T-cell (primary cell): ENCODE measurements at regions not wholly inside any gene's neighbourhood (a gene's known extent, or its start where the extent isn't known, plus 50 kb on each side); places are given as distances from the start of the nearest gene placed in this dataset.

Source experiments
- ATAC-seq, 4 experiments: fragments of 200-7000 bp in 3 of 4; fragments of 150-1000 bp in 1 of 4; cut with Tn5 transposase; replicated peaks in 1 of 4; 1 replicate in 3 of 4; 2 replicates in 1 of 4; pipeline ENCODE4 v1.10.0; 2021; ENCODE audit warnings: moderate library complexity in 3 of 4, mild to moderate bottlenecking in 2 of 4, moderate number of reproducible peaks in 1 of 4
- CTCF ChIA-PET, 2 donors: fragments of 300-600 bp; sonication (Branson Sonifier 250); formaldehyde crosslinking; loops; one replicate each; lab custom pipeline; 2022; ENCODE audit warnings: antibody characterized with exemption in 2 of 2; lab: Charles Lee
- POLR2A ChIA-PET, 2 donors: fragments of 300-600 bp; sonication (Branson Sonifier 250); formaldehyde crosslinking; loops; one replicate each; lab custom pipeline; 2022; ENCODE audit warnings: antibody characterized with exemption in 2 of 2; lab: Charles Lee
- DNase-seq, 35 experiments: peaks; one replicate each; pipeline versions ENCODE4 v3.0.0 to v3.0.0-alpha.2; 2013 to 2023
- H3K27ac ChIP-seq: one replicate; pipeline ENCODE4 v1.5.1; 2013; ENCODE audit warnings: low read length
- H3K27me3 ChIP-seq, 2 experiments: replicated peaks in 1 of 2; 1 replicate in 1 of 2; 2 replicates in 1 of 2; pipeline versions ENCODE4 v1.6.1 to v1.7.0; 2013; ENCODE audit warnings: low read length in 1 of 2, mixed read lengths in 1 of 2; ENCODE audit not compliant: control insufficient read depth in 2 of 2, insufficient read depth in 2 of 2; ENCODE audit errors: extremely low read depth in 1 of 2
- H3K36me3 ChIP-seq, 2 donors: 1 replicate in 1 of 2; 2 replicates in 1 of 2; pipeline versions ENCODE4 v1.6.1 to v1.7.0; 2013; ENCODE audit warnings: low read length in 1 of 2; ENCODE audit not compliant: control insufficient read depth in 2 of 2, insufficient read depth in 1 of 2; ENCODE audit errors: extremely low read depth in 1 of 2
- H3K4me1 ChIP-seq, 2 experiments: 1 replicate in 1 of 2; 2 replicates in 1 of 2; pipeline versions ENCODE4 v1.6.1 to v1.7.0; 2013; ENCODE audit warnings: low read length in 2 of 2, mixed read lengths in 1 of 2; ENCODE audit not compliant: insufficient read depth in 2 of 2, control insufficient read depth in 1 of 2; ENCODE audit errors: extremely low read depth in 1 of 2
- H3K4me3 ChIP-seq, 2 donors: 1 replicate in 1 of 2; 2 replicates in 1 of 2; pipeline versions ENCODE4 v1.5.1 to v1.7.0; 2013; ENCODE audit warnings: mild to moderate bottlenecking in 2 of 2, low read length in 1 of 2, moderate library complexity in 1 of 2; ENCODE audit not compliant: control insufficient read depth in 1 of 2; ENCODE audit errors: extremely low read depth in 1 of 2
- H3K9me3 ChIP-seq: 2 replicates; pipeline ENCODE4 v1.7.0; 2013
- H3K27ac Mint-ChIP-seq, 2 donors: one replicate each; pipeline ENCODE4 v1.8.0; 2020 to 2021; ENCODE audit warnings: mild to moderate bottlenecking in 2 of 2, mixed read lengths in 2 of 2
- H3K27me3 Mint-ChIP-seq, 2 donors: one replicate each; pipeline ENCODE4 v1.8.0; 2021 to 2022; ENCODE audit warnings: mixed read lengths in 2 of 2
- H3K36me3 Mint-ChIP-seq: one replicate; pipeline ENCODE4 v1.8.0; 2021; ENCODE audit warnings: mixed read lengths
- H3K4me1 Mint-ChIP-seq, 3 donors: one replicate each; pipeline ENCODE4 v1.8.0; 2020 to 2022; ENCODE audit warnings: mixed read lengths in 3 of 3, mild to moderate bottlenecking in 1 of 3
- H3K4me3 Mint-ChIP-seq, 3 donors: one replicate each; pipeline ENCODE4 v1.8.0; 2020 to 2022; ENCODE audit warnings: mild to moderate bottlenecking in 3 of 3, mixed read lengths in 3 of 3, moderate library complexity in 3 of 3
- H3K9me3 Mint-ChIP-seq, 3 donors: one replicate each; pipeline ENCODE4 v1.8.0; 2020 to 2022; ENCODE audit warnings: mixed read lengths in 3 of 3
- WGBS: methylation state at CpG from one replicate; pipeline ENCODE4 v1.1.5; 2013; ENCODE audit warnings: missing lambda C conversion rate; ENCODE audit not compliant: insufficient coverage; 5-methylcytosine and 5-hydroxymethylcytosine counted together

GRCh38 chr3:117916839-117917238 lies 1117.8 kb downstream of the IGSF11 start:
- ATAC-seq, result no peak
- WGBS, result no CpG with 5 or more reads among the region's 2 CpGs
- CTCF ChIA-PET, result no interaction called here

DNA sequence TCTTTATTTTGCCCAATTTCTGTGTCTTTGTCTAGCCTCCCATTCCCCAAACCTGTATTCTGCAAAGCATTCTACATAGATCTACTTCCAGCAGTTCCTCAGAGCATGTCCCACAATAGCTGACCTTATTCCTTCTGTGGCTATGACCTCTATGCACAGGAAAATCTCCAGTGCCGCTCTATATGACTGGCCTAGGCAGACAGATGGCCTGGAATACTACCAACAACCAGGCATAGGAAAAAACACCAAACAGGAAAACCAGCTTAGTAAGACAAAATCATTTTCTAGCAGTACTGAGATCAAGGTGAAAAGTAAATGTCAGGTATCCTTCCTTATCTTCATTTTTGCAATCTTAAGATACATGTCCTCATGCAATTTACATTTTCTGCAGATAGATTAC lies 1115.0 kb downstream of the IGSF11 start:
- ChIA-PET CTCF (no interaction called here), POLR2A (no interaction called here)
- Mint-ChIP-seq H3K9me3 (peaks cover 0 to 6% (median 3%) of the 10 kb centered on the region in 3 donors), H3K27ac (no peak overlapping the region), H3K4me3 (no peak overlapping the region), H3K36me3 (no peaks in the 10 kb centered on the region), H3K27me3 (no peaks in the 10 kb centered on the region), H3K4me1 (no peaks in the 10 kb centered on the region)
- Histone ChIP-seq H3K4me3 (no peak overlapping the region), H3K36me3 (no peaks in the 10 kb centered on the region), H3K9me3 (no peaks in the 10 kb centered on the region), H3K27ac (no peak overlapping the region), H3K27me3 (no peaks in the 10 kb centered on the region), H3K4me1 (no peaks in the 10 kb centered on the region)
- ATAC-seq (no peak), DNase-seq (no peak)
- WGBS, result 67% methylated on average over 1 of the region's 1 CpG

More at GRCh38 chr3:117916839-117917238, 1117.8 kb downstream of the IGSF11 start:
- Histone ChIP-seq H3K27me3 (no peaks in the 10 kb centered on the region), H3K9me3 (no peaks in the 10 kb centered on the region), H3K4me1 (no peaks in the 10 kb centered on the region), H3K4me3 (no peak overlapping the region), H3K27ac (no peak overlapping the region), H3K36me3 (no peaks in the 10 kb centered on the region)
- H3K36me3 Mint-ChIP-seq, result no peaks in the 10 kb centered on the region
- no peak overlapping the region for H3K27ac Mint-ChIP-seq
- H3K4me1 Mint-ChIP-seq, result no peaks in the 10 kb centered on the region
- DNase-seq, result no peak
- peaks cover 0 to 8% (median 3%) of the 10 kb centered on the region in 3 donors for H3K9me3 Mint-ChIP-seq
- H3K27me3 Mint-ChIP-seq, result no peaks in the 10 kb centered on the region
- POLR2A ChIA-PET, result no interaction called here
- H3K4me3 Mint-ChIP-seq, result no peak overlapping the region

- no peak for DNase-seq
- 77% methylated on average over 2 of the region's 7 CpGs for WGBS
- Histone ChIP-seq H3K27me3 (no peaks in the 10 kb centered on the region), H3K4me3 (no peak overlapping the region), H3K9me3 (no peaks in the 10 kb centered on the region), H3K36me3 (no peaks in the 10 kb centered on the region), H3K4me1 (no peaks in the 10 kb centered on the region), H3K27ac (no peak overlapping the region)
- H3K4me3 Mint-ChIP-seq, result no peak overlapping the region
- H3K4me1 Mint-ChIP-seq, result no peaks in the 10 kb centered on the region
- no peaks in the 10 kb centered on the region for H3K27me3 Mint-ChIP-seq
- POLR2A ChIA-PET, result no interaction called here
- H3K27ac Mint-ChIP-seq, result no peak overlapping the region
- H3K36me3 Mint-ChIP-seq, result no peaks in the 10 kb centered on the region
- CTCF ChIA-PET, result no interaction called here
- peaks cover 0 to 7% (median 3%) of the 10 kb centered on the region in 3 donors for H3K9me3 Mint-ChIP-seq
- no peak for ATAC-seq
Measured at GRCh38 chr3:117920253-117920898, 1114.3 kb downstream of the IGSF11 start.

DNA sequence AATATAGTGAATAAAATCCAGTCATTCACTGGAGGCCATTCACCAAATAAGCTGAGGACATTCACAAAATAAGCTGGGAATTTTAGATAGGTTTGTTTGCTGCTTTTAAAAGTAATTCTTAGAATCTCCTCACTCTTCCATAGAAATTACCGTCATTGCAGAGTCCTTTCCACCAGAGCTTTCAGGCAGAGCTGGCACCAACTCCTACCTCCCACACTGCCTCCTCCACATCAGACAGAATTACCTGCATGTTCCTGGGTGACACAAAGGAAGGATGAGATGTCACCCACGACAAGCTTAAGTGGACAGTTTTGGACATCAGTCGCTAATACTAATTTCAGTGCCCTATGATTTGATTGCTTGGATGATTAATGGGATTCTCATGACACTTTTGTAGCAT lies 1113.2 kb downstream of the IGSF11 start:
- Histone ChIP-seq H3K27me3 (no peaks in the 10 kb centered on the region), H3K36me3 (no peaks in the 10 kb centered on the region), H3K4me1 (no peaks in the 10 kb centered on the region), H3K27ac (no peak overlapping the region), H3K4me3 (no peak overlapping the region), H3K9me3 (no peaks in the 10 kb centered on the region)
- ATAC-seq (no peak), DNase-seq (no peak)
- Mint-ChIP-seq H3K36me3 (no peaks in the 10 kb centered on the region), H3K4me1 (no peaks in the 10 kb centered on the region), H3K27me3 (no peaks in the 10 kb centered on the region), H3K4me3 (no peak overlapping the region), H3K27ac (no peak overlapping the region), H3K9me3 (peaks cover 0 to 6% (median 1%) of the 10 kb centered on the region in 3 donors)
- ChIA-PET POLR2A (no interaction called here), CTCF (no interaction called here)
- 40% methylated on average over 1 of the region's 3 CpGs for WGBS

DNA sequence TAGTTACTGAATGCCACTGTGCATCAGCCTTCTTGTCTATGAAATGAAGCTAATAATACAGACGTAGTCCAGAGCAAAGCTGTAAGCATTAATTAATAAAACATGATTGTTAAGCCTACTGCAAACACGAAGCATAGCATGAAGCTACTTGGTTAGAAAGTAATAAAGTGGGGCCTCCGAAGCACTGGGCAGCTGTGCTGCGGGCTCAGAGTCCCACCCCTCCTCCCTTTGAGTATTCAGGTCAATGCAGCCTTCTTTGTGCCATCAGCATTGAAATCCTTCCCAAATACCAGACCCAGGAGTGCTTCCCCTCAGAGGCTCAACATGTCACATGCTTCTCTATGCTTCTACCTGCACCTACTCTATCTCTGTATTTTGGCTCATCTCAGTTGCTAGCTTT lies 1112.6 kb downstream of the IGSF11 start:
- Mint-ChIP-seq H3K36me3 (no peaks in the 10 kb centered on the region), H3K27ac (no peak overlapping the region), H3K9me3 (peaks cover 0 to 5% (median 0%) of the 10 kb centered on the region in 3 donors), H3K4me1 (no peaks in the 10 kb centered on the region), H3K4me3 (no peak overlapping the region), H3K27me3 (no peaks in the 10 kb centered on the region)
- 79% methylated on average over 2 of the region's 4 CpGs for WGBS
- H3K4me3 ChIP-seq, result no peak overlapping the region
- H3K36me3 ChIP-seq, result no peaks in the 10 kb centered on the region
- H3K9me3 ChIP-seq, result no peaks in the 10 kb centered on the region
- DNase-seq (no peak), ATAC-seq (no peak)
- H3K27me3 ChIP-seq, result no peaks in the 10 kb centered on the region
- no peaks in the 10 kb centered on the region for H3K4me1 ChIP-seq
- H3K27ac ChIP-seq, result no peak overlapping the region
- POLR2A ChIA-PET, result no interaction called here
- CTCF ChIA-PET, result no interaction called here

GRCh38 chr3:117926819-117927218 lies 1107.8 kb downstream of the IGSF11 start:
- no peaks in the 10 kb centered on the region for H3K4me1 ChIP-seq
- no peak overlapping the region for H3K27ac Mint-ChIP-seq
- ATAC-seq (no peak), DNase-seq (no peak)
- peaks cover 0 to 7% (median 5%) of the 10 kb centered on the region in 3 donors for H3K9me3 Mint-ChIP-seq
- H3K4me3 Mint-ChIP-seq, result no peak overlapping the region
- H3K36me3 Mint-ChIP-seq, result no peaks in the 10 kb centered on the region
- H3K4me3 ChIP-seq, result no peak overlapping the region
- no peaks in the 10 kb centered on the region for H3K27me3 Mint-ChIP-seq
- ChIA-PET POLR2A (no interaction called here), CTCF (no interaction called here)
- no peaks in the 10 kb centered on the region for H3K27me3 ChIP-seq
- no peaks in the 10 kb centered on the region for H3K4me1 Mint-ChIP-seq
- no peaks in the 10 kb centered on the region for H3K36me3 ChIP-seq
- H3K27ac ChIP-seq, result no peak overlapping the region
- no peaks in the 10 kb centered on the region for H3K9me3 ChIP-seq

- H3K4me3 ChIP-seq, result no peak overlapping the region
- no peaks in the 10 kb centered on the region for H3K4me1 ChIP-seq
- H3K9me3 Mint-ChIP-seq, result peaks cover 0 to 8% (median 5%) of the 10 kb centered on the region in 3 donors
- H3K27me3 Mint-ChIP-seq, result no peaks in the 10 kb centered on the region
- H3K4me3 Mint-ChIP-seq, result no peak overlapping the region
- H3K27ac ChIP-seq, result no peak overlapping the region
- POLR2A ChIA-PET, result interaction anchor here in 1 of 2 donors (0.6 kb wide), 1 partner anchor 450 kb away, joined by 3 read pairs; no protein-coding TSS in a partner anchor
- H3K27ac Mint-ChIP-seq, result no peak overlapping the region
- WGBS, result no CpG with 5 or more reads among the region's 1 CpG
- CTCF ChIA-PET, result no interaction called here
- H3K27me3 ChIP-seq, result no peaks in the 10 kb centered on the region
- H3K4me1 Mint-ChIP-seq, result no peaks in the 10 kb centered on the region
- no peaks in the 10 kb centered on the region for H3K9me3 ChIP-seq
- ATAC-seq (no peak), DNase-seq (no peak)
- H3K36me3 ChIP-seq, result no peaks in the 10 kb centered on the region
- no peaks in the 10 kb centered on the region for H3K36me3 Mint-ChIP-seq
Measured at GRCh38 chr3:117927825-117928224, 1106.8 kb downstream of the IGSF11 start.
